ENCODE measurements at regions not wholly inside any gene's neighbourhood (a gene's known extent, or its start where the extent isn't known, plus 50 kb on each side); places are given as distances from the start of the nearest gene placed in this dataset.

- TF ChIP-seq POLR2A (IDR thresholded peaks at IDR 0.05) (no peak), CTCF (IDR thresholded peaks at IDR 0.05) (no peak)
Measured at GRCh38 chr6:153840039-153840850, 198.8 kb upstream of the OPRM1 start.
